Suppressor macrophage treated with lipopolysaccharide for 4 hours (primary cell): ENCODE measurements at regions not wholly inside any gene's neighbourhood (a gene's known extent, or its start where the extent isn't known, plus 50 kb on each side); places are given as distances from the start of the nearest gene placed in this dataset.
"Not testable (repeated sequence)": the region's sequence is repeated elsewhere in the genome, so short reads cannot be mapped to it uniquely, and the experiment has no call there.

Experiments
- DNase-seq: peaks from one replicate; pipeline ENCODE4 v3.0.0-alpha.2; 2020

- no peak for DNase-seq
Measured at GRCh38 chr3:22401499-22401898, 650.5 kb upstream of the ZNF385D start.

- DNase-seq, result no peak
Measured at GRCh38 chr3:22414239-22414638, 663.2 kb upstream of the ZNF385D start.

- DNase-seq, result not testable (repeated sequence)
Measured at GRCh38 chr3:22416838-22417446, 665.9 kb upstream of the ZNF385D start.

GRCh38 chr3:22419261-22419660, 668.3 kb upstream of the ZNF385D start:
- no peak for DNase-seq

- DNase-seq, result no peak
Measured at GRCh38 chr3:22421589-22421988, 670.6 kb upstream of the ZNF385D start.

GRCh38 chr3:22431334-22431733, 680.3 kb upstream of the ZNF385D start:
- no peak for DNase-seq

- no peak for DNase-seq
Measured at GRCh38 chr3:22439626-22440025, 688.6 kb upstream of the ZNF385D start.

GRCh38 chr3:22441711-22442110, 690.7 kb upstream of the ZNF385D start:
- peak; percentile 11 for DNase-seq

- no peak for DNase-seq
Measured at GRCh38 chr3:22443571-22444233, 692.7 kb upstream of the ZNF385D start.

- not testable (repeated sequence) for DNase-seq
Measured at GRCh38 chr3:22445336-22445735, 694.3 kb upstream of the ZNF385D start.

GRCh38 chr3:22450786-22451400, 699.9 kb upstream of the ZNF385D start:
- no peak for DNase-seq

- DNase-seq, result no peak
Measured at GRCh38 chr3:22451501-22451900, 700.5 kb upstream of the ZNF385D start.

GRCh38 chr3:22453906-22454535, 703.0 kb upstream of the ZNF385D start:
- DNase-seq, result no peak

- DNase-seq, result no peak
Measured at GRCh38 chr3:22469995-22470394, 719.0 kb upstream of the ZNF385D start.

GRCh38 chr3:22471557-22471956, 720.5 kb upstream of the ZNF385D start:
- DNase-seq, result no peak

- DNase-seq, result peak; percentile 59
Measured at GRCh38 chr3:22474706-22475445, 723.9 kb upstream of the ZNF385D start.

GRCh38 chr3:22475665-22476240, 724.7 kb upstream of the ZNF385D start:
- peak; percentile 46 for DNase-seq

GRCh38 chr3:22476976-22477375, 726.0 kb upstream of the ZNF385D start:
- no peak for DNase-seq

GRCh38 chr3:22485954-22486353, 717.2 kb upstream of the UBE2E2 start:
- DNase-seq, result no peak

GRCh38 chr3:22490747-22491146, 712.4 kb upstream of the UBE2E2 start:
- no peak for DNase-seq

GRCh38 chr3:22491344-22491743, 711.8 kb upstream of the UBE2E2 start:
- no peak for DNase-seq

- DNase-seq, result no peak
Measured at GRCh38 chr3:22492342-22492741, 710.8 kb upstream of the UBE2E2 start.

- no peak for DNase-seq
Measured at GRCh38 chr3:22495241-22495640, 707.9 kb upstream of the UBE2E2 start.
